Neutrophil (primary cell): ENCODE measurements at regions not wholly inside any gene's neighbourhood (a gene's known extent, or its start where the extent isn't known, plus 50 kb on each side); places are given as distances from the start of the nearest gene placed in this dataset.
"Not testable (repeated sequence)": the region's sequence is repeated elsewhere in the genome, so short reads cannot be mapped to it uniquely, and the experiment has no call there.

Source experiments
- H3K27ac ChIP-seq: fragments of 200-600 bp; sonication (generic); 2 replicates; pipeline ENCODE4 v1.5.1; 2016; ENCODE audit warnings: mild to moderate bottlenecking, moderate library complexity
- H3K27me3 ChIP-seq: fragments of 200-600 bp; sonication (generic); 2 replicates; pipeline ENCODE4 v1.6.0; 2016; ENCODE audit warnings: mild to moderate bottlenecking
- H3K36me3 ChIP-seq: fragments of 200-600 bp; sonication (generic); 2 replicates; pipeline ENCODE4 v1.5.1; 2017
- H3K4me1 ChIP-seq, 2 experiments: fragments of 200-600 bp in 1 of 2; sonication (generic) in 1 of 2; 1 replicate in 1 of 2; 2 replicates in 1 of 2; pipeline versions ENCODE4 v1.5.1 to v1.6.1; 2013 to 2016; ENCODE audit warnings: low read depth in 1 of 2, low read length in 1 of 2, mild to moderate bottlenecking in 1 of 2, moderate library complexity in 1 of 2; ENCODE audit not compliant: control insufficient read depth in 1 of 2, insufficient read depth in 1 of 2
- H3K4me3 ChIP-seq, 2 experiments: fragments of 200-600 bp in 1 of 2; sonication (generic) in 1 of 2; 1 replicate in 1 of 2; 2 replicates in 1 of 2; pipeline ENCODE4 v1.5.1; 2013 to 2016; ENCODE audit warnings: low read depth in 1 of 2, low read length in 1 of 2, mild to moderate bottlenecking in 1 of 2, moderate library complexity in 1 of 2
- H3K9me3 ChIP-seq: fragments of 200-600 bp; sonication (generic); 2 replicates; pipeline ENCODE4 v1.5.1; 2016
- TF ChIP-seq, protein P1 (sequence below): fragments of 200-600 bp; sonication (generic); IDR thresholded peaks from 2 replicates; pipeline ENCODE4 v1.5.1; 2016; ENCODE audit warnings: antibody characterized with exemption

DNA sequence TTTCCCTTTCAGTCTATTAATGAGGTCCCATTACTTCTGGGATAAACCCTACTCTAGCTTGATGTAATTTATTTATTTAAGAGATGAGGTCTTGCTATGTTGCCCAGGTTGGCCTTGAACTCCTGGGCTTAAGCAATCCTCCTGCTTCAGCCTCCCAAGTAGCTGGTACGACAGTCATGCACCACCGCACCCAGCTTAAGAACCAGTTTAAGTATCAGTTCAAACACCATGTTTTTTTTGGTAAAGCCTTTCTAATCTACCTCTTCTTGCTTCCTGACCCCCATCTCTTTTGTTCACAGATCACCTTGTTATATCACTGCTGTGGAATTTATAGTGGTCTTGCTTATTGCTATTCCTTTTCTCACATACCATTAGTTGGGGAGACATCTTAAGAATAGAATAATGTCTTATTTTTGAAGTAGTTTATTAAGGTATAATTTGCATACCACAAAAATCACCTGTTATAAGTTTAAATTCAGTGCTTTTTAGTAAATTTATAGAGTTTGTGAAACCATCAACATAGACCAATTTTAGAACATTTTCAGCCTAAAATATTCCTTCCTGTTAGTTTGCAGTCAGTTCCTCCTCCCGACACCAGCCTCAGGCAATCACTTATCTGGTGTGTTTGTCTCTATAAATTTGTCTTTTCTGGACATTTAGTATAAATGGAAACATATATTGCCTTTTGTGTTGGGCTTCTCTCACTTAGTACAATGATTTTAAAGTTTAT, 257.9 kb downstream of the PDCD6IP start:
- H3K4me1 ChIP-seq, result no peaks in the 10 kb centered on the region
- H3K27me3 ChIP-seq, result no peaks in the 10 kb centered on the region
- TF ChIP-seq, protein P1, sequence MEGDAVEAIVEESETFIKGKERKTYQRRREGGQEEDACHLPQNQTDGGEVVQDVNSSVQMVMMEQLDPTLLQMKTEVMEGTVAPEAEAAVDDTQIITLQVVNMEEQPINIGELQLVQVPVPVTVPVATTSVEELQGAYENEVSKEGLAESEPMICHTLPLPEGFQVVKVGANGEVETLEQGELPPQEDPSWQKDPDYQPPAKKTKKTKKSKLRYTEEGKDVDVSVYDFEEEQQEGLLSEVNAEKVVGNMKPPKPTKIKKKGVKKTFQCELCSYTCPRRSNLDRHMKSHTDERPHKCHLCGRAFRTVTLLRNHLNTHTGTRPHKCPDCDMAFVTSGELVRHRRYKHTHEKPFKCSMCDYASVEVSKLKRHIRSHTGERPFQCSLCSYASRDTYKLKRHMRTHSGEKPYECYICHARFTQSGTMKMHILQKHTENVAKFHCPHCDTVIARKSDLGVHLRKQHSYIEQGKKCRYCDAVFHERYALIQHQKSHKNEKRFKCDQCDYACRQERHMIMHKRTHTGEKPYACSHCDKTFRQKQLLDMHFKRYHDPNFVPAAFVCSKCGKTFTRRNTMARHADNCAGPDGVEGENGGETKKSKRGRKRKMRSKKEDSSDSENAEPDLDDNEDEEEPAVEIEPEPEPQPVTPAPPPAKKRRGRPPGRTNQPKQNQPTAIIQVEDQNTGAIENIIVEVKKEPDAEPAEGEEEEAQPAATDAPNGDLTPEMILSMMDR, result no peak
- no peaks in the 10 kb centered on the region for H3K9me3 ChIP-seq
- no peaks in the 10 kb centered on the region for H3K36me3 ChIP-seq
- H3K4me3 ChIP-seq, result no peak overlapping the region
- no peak overlapping the region for H3K27ac ChIP-seq

- H3K4me1 ChIP-seq, result no peaks in the 10 kb centered on the region
- H3K27me3 ChIP-seq, result no peaks in the 10 kb centered on the region
- H3K9me3 ChIP-seq, result no peaks in the 10 kb centered on the region
- no peaks in the 10 kb centered on the region for H3K36me3 ChIP-seq
- TF ChIP-seq, protein P1, result no peak
- no peak overlapping the region for H3K4me3 ChIP-seq
- H3K27ac ChIP-seq, result no peak overlapping the region
Measured at GRCh38 chr3:34056951-34057390, 258.5 kb downstream of the PDCD6IP start.

GRCh38 chr3:34060995-34061394, 262.6 kb downstream of the PDCD6IP start:
- not testable (repeated sequence) for H3K27me3 ChIP-seq, H3K4me3 ChIP-seq, H3K4me1 ChIP-seq, H3K27ac ChIP-seq, H3K9me3 ChIP-seq, H3K36me3 ChIP-seq

DNA sequence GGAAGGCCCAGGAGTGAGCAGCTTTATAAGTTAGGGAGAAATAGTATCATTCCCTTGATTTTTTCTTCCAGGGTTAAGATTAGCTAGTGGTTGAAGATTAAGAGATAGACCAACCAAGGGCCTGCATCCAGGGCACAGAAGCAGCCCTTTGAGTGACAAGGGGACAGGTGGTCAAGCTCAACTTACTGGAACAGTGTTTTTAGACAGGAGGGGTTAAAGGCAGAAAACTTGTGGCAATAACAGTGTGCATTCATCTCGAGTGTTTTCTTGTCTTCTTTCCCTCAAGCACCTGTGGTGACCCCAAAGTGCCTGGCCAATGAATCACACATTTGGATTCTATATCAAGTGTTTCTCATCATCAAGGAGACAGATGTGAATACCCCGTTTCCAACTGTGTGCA, 267.5 kb downstream of the PDCD6IP start:
- TF ChIP-seq, protein P1, result no peak
- no peak overlapping the region for H3K27ac ChIP-seq
- no peaks in the 10 kb centered on the region for H3K36me3 ChIP-seq
- no peaks in the 10 kb centered on the region for H3K27me3 ChIP-seq
- H3K4me3 ChIP-seq, result no peak overlapping the region
- H3K4me1 ChIP-seq, result no peaks in the 10 kb centered on the region
- H3K9me3 ChIP-seq, result no peaks in the 10 kb centered on the region

DNA sequence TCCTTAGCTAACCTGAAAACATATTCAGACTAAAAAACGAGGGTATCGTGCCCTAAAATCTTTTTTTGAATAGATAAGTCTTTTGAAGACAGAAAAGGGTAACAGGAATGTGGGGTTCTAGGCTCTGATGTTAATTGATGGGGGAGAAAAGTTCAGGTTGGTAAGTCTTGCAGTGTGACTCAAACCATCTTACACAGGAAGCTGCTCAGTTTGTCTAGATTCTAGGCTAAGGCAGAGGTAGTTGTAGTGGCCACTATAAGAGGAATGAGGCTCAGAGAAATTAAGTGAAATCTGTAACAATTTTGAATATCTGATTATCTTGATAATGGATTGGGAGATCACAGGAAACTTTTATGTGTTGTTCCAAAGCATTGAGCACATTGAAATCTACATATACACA, 267.9 kb downstream of the PDCD6IP start:
- H3K9me3 ChIP-seq, result no peaks in the 10 kb centered on the region
- TF ChIP-seq, protein P1, result no peak
- H3K27me3 ChIP-seq, result no peaks in the 10 kb centered on the region
- no peaks in the 10 kb centered on the region for H3K4me1 ChIP-seq
- H3K27ac ChIP-seq, result no peak overlapping the region
- H3K4me3 ChIP-seq, result no peak overlapping the region
- H3K36me3 ChIP-seq, result no peaks in the 10 kb centered on the region

- Histone ChIP-seq H3K9me3 (no peaks in the 10 kb centered on the region), H3K36me3 (no peaks in the 10 kb centered on the region)
Measured at GRCh38 chr3:34066999-34067398, 268.6 kb downstream of the PDCD6IP start.

More at GRCh38 chr3:34066999-34067398, 268.6 kb downstream of the PDCD6IP start:
- Histone ChIP-seq H3K4me3 (no peak overlapping the region), H3K27me3 (no peaks in the 10 kb centered on the region), H3K4me1 (no peaks in the 10 kb centered on the region), H3K27ac (no peak overlapping the region)
- TF ChIP-seq, protein P1, result no peak
